ENCODE measurements at regions not wholly inside any gene's neighbourhood (a gene's known extent, or its start where the extent isn't known, plus 50 kb on each side); places are given as distances from the start of the nearest gene placed in this dataset.
"Not testable (repeated sequence)": the region's sequence is repeated elsewhere in the genome, so short reads cannot be mapped to it uniquely, and the experiment has no call there.

DNA sequence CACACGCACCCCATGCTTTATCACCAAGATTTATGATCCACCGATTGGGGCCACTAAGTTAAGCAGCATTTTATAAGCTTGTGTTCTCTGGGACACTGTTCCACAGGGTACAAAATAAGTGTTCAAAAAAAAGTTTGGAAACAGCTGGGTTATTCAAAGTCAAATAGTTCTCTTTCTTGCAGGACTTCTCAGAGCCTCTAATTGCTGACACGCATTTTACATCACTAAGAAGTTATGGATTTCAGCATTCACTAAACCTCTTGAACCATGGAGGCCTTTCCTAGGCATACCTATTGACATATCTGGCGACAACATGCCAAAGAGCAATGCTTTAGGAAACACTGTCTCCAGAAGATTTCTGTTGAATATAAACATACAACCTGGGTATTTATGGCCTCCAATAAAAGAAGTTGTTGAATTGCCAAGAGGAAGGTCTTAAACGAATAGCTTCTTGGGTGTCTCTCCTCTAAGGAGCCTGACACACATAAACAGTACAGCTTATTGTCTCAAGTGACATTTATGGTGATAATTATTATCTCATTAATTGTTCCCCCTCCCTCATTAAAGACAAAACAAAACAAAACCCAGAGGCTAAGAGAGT, 147.1 kb upstream of the ARHGAP20 start:
- H3K4me1 Mint-ChIP-seq = no peaks in the 10 kb centered on the region
- CTCF ChIA-PET = no interaction called here
- H3K27me3 Mint-ChIP-seq = peaks cover 10% of the 10 kb centered on the region
- no peak for DNase-seq
- ATAC-seq = no peak
- H3K9me3 Mint-ChIP-seq (ENCODE audit: low read depth) = no peaks in the 10 kb centered on the region
- no peak overlapping the region for H3K4me3 Mint-ChIP-seq
- no peak overlapping the region for H3K27ac Mint-ChIP-seq
- no peaks in the 10 kb centered on the region for H3K36me3 Mint-ChIP-seq

DNA sequence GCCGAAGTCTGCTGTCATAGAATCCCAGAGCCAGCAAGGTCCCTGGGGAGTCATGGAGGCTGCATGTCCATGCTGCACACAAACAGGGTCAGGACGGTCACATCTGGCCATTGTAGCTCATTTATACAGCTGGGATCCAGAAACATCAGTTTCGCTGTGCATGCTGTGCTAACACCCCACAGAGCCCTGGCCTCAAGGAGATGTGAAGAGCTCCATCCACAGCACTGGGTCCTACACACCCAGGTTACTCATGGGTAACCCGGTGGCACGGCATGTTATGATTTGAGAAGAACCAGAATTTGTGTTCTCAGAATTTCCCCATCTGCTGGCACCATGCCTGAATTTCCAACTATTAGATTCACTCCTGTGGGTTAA, 146.3 kb upstream of the ARHGAP20 start:
- peaks cover 10% of the 10 kb centered on the region for H3K27me3 Mint-ChIP-seq
- ATAC-seq (no peak), DNase-seq (no peak)
- no peaks in the 10 kb centered on the region for H3K36me3 Mint-ChIP-seq
- no peak overlapping the region for H3K27ac Mint-ChIP-seq
- CTCF ChIA-PET = no interaction called here
- no peaks in the 10 kb centered on the region for H3K9me3 Mint-ChIP-seq (ENCODE audit: low read depth)
- no peak overlapping the region for H3K4me3 Mint-ChIP-seq
- no peaks in the 10 kb centered on the region for H3K4me1 Mint-ChIP-seq

- Mint-ChIP-seq H3K36me3 (no peaks in the 10 kb centered on the region), H3K4me3 (no peak overlapping the region), H3K27ac (no peak overlapping the region), H3K27me3 (peaks cover 10% of the 10 kb centered on the region), H3K9me3 (ENCODE audit: low read depth) (no peaks in the 10 kb centered on the region), H3K4me1 (no peaks in the 10 kb centered on the region)
- DNase-seq = no peak
- CTCF ChIA-PET = no interaction called here
- no peak for ATAC-seq
Measured at GRCh38 chr11:110857892-110858546, 145.8 kb upstream of the ARHGAP20 start.

DNA sequence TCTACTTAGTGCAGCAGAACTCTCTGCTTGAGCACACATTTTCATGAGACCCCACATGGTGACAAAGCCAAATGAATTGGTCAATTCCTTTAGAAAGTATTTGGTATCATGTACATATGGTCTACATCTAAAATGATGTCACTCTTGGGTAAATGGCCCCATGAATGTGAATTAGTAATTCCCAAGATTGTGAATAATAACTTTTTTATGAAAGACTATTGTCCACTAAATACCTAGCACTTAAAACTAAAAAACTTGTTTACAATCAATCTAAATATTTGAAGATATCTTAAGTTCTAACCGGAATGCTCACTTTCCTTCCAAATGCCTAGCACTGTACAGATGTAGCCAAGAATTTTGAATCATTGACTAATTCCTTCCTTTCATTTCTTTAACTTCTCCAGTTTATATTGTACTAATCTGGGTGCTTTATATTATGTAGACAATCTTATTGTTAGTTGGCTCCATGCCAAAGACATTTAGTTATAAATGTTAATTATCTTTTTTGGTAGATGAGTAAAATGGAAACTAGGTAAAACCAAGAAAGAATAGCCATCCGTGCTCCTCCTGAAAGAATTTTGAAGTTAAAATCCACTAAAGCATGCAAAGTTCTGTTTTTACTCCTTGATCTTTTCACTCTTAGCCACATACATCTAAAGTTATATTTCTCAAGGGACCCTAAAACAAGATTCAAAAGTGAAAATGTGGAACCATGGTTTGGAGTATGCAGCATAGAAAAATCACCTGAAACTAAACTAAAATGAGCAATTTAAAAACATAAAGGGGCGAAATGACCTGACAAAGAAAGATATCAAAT, 145.0 kb upstream of the ARHGAP20 start:
- DNase-seq (no peak), ATAC-seq (no peak)
- Mint-ChIP-seq H3K27ac (no peak overlapping the region), H3K9me3 (ENCODE audit: low read depth) (no peaks in the 10 kb centered on the region), H3K27me3 (peaks cover 10% of the 10 kb centered on the region), H3K4me3 (no peak overlapping the region), H3K36me3 (no peaks in the 10 kb centered on the region), H3K4me1 (no peaks in the 10 kb centered on the region)
- CTCF ChIA-PET = no interaction called here

- H3K9me3 Mint-ChIP-seq (ENCODE audit: low read depth) = no peaks in the 10 kb centered on the region
- ATAC-seq (no peak), DNase-seq (no peak)
- H3K4me1 Mint-ChIP-seq = no peaks in the 10 kb centered on the region
- no peak overlapping the region for H3K4me3 Mint-ChIP-seq
- CTCF ChIA-PET = no interaction called here
- peaks cover 8% of the 10 kb centered on the region for H3K27me3 Mint-ChIP-seq
- H3K36me3 Mint-ChIP-seq = no peaks in the 10 kb centered on the region
- H3K27ac Mint-ChIP-seq = no peak overlapping the region
Measured at GRCh38 chr11:110856340-110856739, 144.1 kb upstream of the ARHGAP20 start.

DNA sequence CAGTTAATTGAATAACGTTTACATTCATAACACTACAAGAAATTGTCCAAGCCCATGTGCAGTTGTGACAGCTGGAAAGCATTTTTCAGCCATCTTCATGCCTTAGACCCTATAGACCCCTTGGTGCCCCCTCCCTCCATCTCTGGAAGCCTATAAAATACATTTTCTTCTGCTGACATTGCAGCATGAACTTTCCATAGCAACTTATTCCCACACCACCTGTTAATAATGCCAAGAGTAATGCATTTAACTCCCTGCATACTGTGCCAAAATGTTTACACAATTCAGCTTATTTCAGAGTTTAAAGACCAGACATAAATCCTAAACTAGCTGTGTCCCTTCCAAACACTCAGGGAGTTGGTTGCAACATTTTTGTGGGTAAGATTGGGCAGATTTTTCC, 143.0 kb upstream of the ARHGAP20 start:
- Mint-ChIP-seq H3K36me3 (no peaks in the 10 kb centered on the region), H3K27me3 (peaks cover 8% of the 10 kb centered on the region), H3K27ac (no peak overlapping the region), H3K9me3 (ENCODE audit: low read depth) (no peaks in the 10 kb centered on the region), H3K4me3 (no peak overlapping the region), H3K4me1 (no peaks in the 10 kb centered on the region)
- ATAC-seq = no peak
- CTCF ChIA-PET = no interaction called here
- no peak for DNase-seq

DNA sequence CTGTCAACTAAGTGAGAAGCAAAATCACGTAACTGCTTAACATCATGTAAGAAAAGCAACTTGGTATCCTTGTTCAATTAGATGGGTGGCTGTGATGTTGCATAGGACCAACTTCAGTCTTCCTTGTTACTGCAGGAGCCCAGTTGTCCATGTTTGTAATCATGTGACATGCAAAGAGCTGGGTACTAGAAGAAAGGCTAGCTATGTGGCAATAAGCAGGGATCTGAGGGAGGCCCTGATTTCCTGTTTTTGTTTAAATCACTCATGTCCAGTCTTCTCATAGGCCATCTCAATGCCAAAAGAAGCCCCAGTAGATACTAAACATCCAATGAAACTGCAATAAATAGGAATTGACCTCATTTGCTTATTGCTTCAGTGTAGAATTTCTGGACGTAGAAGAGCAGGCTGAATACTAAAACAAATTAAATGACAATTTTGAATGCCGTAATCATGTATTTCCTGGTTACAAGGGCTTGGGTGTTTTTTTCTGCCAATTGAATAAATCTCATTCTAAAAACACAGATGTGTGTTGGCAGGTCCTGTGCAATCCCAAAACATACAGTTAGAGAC, 140.8 kb upstream of the ARHGAP20 start:
- no peaks in the 10 kb centered on the region for H3K4me1 Mint-ChIP-seq
- DNase-seq = no peak
- no peak overlapping the region for H3K4me3 Mint-ChIP-seq
- H3K9me3 Mint-ChIP-seq (ENCODE audit: low read depth) = no peaks in the 10 kb centered on the region
- no peaks in the 10 kb centered on the region for H3K36me3 Mint-ChIP-seq
- no peak for ATAC-seq
- CTCF ChIA-PET = no interaction called here
- H3K27me3 Mint-ChIP-seq = peaks cover 11% of the 10 kb centered on the region
- H3K27ac Mint-ChIP-seq = no peak overlapping the region

GRCh38 chr11:110850846-110851245, 138.6 kb upstream of the ARHGAP20 start:
- no peak overlapping the region for H3K27ac Mint-ChIP-seq
- no peaks in the 10 kb centered on the region for H3K4me1 Mint-ChIP-seq
- H3K36me3 Mint-ChIP-seq = no peaks in the 10 kb centered on the region
- CTCF ChIA-PET = no interaction called here
- H3K9me3 Mint-ChIP-seq (ENCODE audit: low read depth) = no peaks in the 10 kb centered on the region
- DNase-seq (no peak), ATAC-seq (no peak)
- H3K4me3 Mint-ChIP-seq = no peak overlapping the region
- peaks cover 12% of the 10 kb centered on the region for H3K27me3 Mint-ChIP-seq

GRCh38 chr11:110843053-110843452, 130.8 kb upstream of the ARHGAP20 start:
- CTCF ChIA-PET; DNase-seq; H3K4me1 Mint-ChIP-seq; ATAC-seq; H3K27me3 Mint-ChIP-seq; H3K9me3 Mint-ChIP-seq (ENCODE audit: low read depth); H3K27ac Mint-ChIP-seq; H3K36me3 Mint-ChIP-seq; H3K4me3 Mint-ChIP-seq: not testable (repeated sequence)

GRCh38 chr11:110838808-110839207, 126.6 kb upstream of the ARHGAP20 start:
- peaks cover 2% of the 10 kb centered on the region for H3K9me3 Mint-ChIP-seq (ENCODE audit: low read depth)
- H3K27me3 Mint-ChIP-seq = peaks cover 4% of the 10 kb centered on the region
- no peak overlapping the region for H3K4me3 Mint-ChIP-seq
- ATAC-seq = no peak
- H3K36me3 Mint-ChIP-seq = no peaks in the 10 kb centered on the region
- H3K4me1 Mint-ChIP-seq = no peaks in the 10 kb centered on the region
- H3K27ac Mint-ChIP-seq = no peak overlapping the region
- no peak for DNase-seq
- CTCF ChIA-PET = no interaction called here

GRCh38 chr11:110837603-110838002, 125.4 kb upstream of the ARHGAP20 start:
- peaks cover 12% of the 10 kb centered on the region for H3K27me3 Mint-ChIP-seq
- H3K4me1 Mint-ChIP-seq = no peaks in the 10 kb centered on the region
- no peak overlapping the region for H3K27ac Mint-ChIP-seq
- H3K4me3 Mint-ChIP-seq = no peak overlapping the region
- H3K9me3 Mint-ChIP-seq (ENCODE audit: low read depth) = no peaks in the 10 kb centered on the region
- no peak for ATAC-seq
- H3K36me3 Mint-ChIP-seq = no peaks in the 10 kb centered on the region
- DNase-seq = no peak
- CTCF ChIA-PET = no interaction called here

- H3K4me1 Mint-ChIP-seq = no peaks in the 10 kb centered on the region
- H3K4me3 Mint-ChIP-seq = no peak overlapping the region
- H3K36me3 Mint-ChIP-seq = no peaks in the 10 kb centered on the region
- H3K9me3 Mint-ChIP-seq (ENCODE audit: low read depth) = no peaks in the 10 kb centered on the region
- CTCF ChIA-PET = no interaction called here
- ATAC-seq (no peak), DNase-seq (no peak)
- H3K27me3 Mint-ChIP-seq = peaks cover 21% of the 10 kb centered on the region
- no peak overlapping the region for H3K27ac Mint-ChIP-seq
Measured at GRCh38 chr11:110835106-110835505, 122.9 kb upstream of the ARHGAP20 start.

DNA sequence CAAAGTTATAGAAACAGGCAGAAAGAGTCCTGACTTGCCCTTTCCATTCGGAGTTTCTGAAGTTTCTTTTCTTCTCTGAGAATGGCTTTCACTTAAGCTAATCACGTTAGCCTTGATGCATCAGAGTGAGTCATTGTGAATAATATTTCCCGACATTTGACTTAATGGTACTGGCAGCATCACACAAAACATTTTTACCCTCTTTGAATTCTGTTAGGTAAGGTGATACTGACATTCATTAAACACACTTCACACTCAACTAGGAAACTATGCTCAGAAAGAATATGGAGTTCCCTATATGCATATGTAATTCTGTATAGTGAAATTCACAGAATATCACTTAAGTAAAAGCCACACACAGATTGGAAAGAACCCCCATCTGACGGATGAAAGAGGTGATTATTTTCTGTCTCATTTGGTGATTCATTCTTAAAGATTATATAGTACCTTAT, 120.8 kb upstream of the ARHGAP20 start:
- Mint-ChIP-seq H3K4me3 (no peak overlapping the region), H3K27ac (no peak overlapping the region)
- CTCF ChIA-PET = no interaction called here

DNA sequence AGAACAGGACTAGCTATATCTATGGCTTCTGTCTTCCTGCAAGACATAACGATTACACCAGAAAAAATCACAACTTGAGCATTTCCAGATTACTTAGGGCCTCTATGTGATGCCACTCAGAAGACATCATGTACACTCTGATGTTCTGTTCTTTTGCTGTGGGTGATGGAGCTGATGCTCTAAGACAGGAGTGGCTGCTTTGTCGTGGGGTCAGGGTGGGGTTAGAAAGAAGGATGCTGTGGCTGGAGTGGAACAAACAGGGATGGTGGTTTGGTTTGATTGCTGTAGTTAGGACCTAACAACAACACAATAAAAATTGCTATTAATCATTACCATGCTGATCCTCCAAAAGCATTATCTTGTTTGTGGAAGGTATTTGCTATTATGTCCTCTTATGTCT, 120.3 kb upstream of the ARHGAP20 start:
- no peak overlapping the region for H3K27ac Mint-ChIP-seq
- H3K36me3 Mint-ChIP-seq = no peaks in the 10 kb centered on the region
- H3K27me3 Mint-ChIP-seq = peaks cover 21% of the 10 kb centered on the region
- ATAC-seq (no peak), DNase-seq (no peak)
- H3K4me3 Mint-ChIP-seq = no peak overlapping the region
- CTCF ChIA-PET = no interaction called here
- no peaks in the 10 kb centered on the region for H3K4me1 Mint-ChIP-seq
- H3K9me3 Mint-ChIP-seq (ENCODE audit: low read depth) = no peaks in the 10 kb centered on the region

More for the DNA sequence above, 120.8 kb upstream of the ARHGAP20 start:
- no peaks in the 10 kb centered on the region for H3K36me3 Mint-ChIP-seq
- H3K9me3 Mint-ChIP-seq (ENCODE audit: low read depth) = no peaks in the 10 kb centered on the region
- DNase-seq (no peak), ATAC-seq (no peak)
- H3K27me3 Mint-ChIP-seq = peaks cover 21% of the 10 kb centered on the region
- no peaks in the 10 kb centered on the region for H3K4me1 Mint-ChIP-seq
